GM19351 (cell line): ENCODE measurements at regions not wholly inside any gene's neighbourhood (a gene's known extent, or its start where the extent isn't known, plus 50 kb on each side); places are given as distances from the start of the nearest gene placed in this dataset.

Experiments used
- ATAC-seq: cut with Tn5 transposase; IDR thresholded peaks from one replicate; pipeline ENCODE4 v1.9.1; 2021; ENCODE audit warnings: mild to moderate bottlenecking, moderate library complexity; ENCODE audit not compliant: unreplicated experiment

DNA sequence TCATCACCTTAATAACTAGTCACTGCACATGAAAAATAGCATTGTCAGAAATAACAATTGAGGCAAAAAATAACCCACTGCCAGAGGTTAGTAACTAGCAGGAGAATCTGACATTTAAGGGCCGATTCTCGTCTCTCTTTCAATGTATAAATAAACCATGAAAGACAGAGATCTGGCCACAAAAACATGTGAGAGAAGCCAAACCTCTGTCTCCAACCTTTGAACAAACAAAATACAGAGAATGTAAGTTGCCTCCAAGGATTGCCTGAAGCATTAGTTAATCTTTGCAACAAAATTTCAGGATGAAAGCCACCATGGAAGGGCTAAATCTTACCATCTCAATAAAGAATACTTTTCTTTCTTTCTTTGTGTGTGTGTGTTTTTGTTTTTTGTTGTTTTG lies 257.4 kb upstream of the TMTC1 start:
- no peak for ATAC-seq

DNA sequence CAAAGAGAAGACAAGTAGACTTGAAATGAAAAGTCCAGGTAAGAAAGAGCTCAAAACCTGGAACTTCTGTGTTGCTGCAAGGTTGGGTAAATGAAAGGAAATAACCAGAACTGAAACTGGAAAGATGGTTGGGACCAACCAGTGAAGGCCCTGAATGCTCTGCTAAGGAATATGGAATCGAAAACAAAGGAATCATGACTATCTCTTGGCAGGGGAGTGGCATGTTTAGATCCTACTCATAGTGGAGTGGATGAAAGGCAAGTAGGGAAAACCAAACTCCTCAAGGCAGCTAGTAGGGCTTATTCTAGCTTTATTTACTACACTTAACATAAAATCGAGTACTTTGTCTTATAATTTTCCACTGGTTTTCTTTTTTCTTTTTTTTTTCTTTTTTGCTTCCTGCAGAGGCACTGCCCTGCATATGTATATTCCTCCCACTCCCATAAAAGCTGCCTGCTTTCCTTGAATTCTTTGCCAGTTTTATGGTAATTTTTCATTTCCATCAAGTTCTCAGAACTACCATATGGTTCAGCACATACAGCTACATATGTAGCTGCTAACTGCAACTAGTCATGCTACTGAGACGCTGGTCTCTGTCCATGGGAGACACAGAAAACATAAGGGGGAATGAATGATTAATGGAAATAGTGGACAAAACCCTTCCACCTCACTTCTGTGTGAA lies 247.1 kb upstream of the TMTC1 start:
- ATAC-seq, result no peak

DNA sequence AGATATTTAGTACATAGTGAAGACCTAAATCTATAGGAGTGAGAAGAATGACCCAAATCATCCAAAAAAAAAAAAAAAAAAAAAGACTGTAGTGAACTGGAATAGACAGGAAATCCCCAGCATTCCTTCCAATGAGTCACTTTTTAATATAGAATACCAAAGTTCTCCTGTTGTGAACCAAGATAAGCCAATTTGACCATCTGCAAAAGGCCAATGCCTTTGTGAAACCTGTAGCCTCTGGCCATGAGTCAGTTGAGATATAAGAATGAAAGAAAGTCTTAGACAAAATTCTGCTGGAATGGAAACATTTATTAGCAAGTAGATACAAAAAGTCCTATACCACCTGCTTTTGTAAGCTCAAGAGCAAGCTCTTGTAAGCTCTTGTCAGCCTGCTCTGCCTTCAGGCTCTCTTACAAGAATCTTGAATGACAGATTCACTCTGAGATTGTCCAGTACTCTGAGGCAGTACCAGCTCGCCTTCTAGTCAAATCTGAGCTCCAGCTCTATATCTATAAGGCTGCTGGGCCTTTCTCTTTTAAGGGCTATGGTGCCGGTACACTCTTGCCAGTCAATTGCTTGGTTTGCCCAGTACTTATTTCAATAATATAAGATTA lies 243.0 kb upstream of the TMTC1 start:
- ATAC-seq, result no peak

DNA sequence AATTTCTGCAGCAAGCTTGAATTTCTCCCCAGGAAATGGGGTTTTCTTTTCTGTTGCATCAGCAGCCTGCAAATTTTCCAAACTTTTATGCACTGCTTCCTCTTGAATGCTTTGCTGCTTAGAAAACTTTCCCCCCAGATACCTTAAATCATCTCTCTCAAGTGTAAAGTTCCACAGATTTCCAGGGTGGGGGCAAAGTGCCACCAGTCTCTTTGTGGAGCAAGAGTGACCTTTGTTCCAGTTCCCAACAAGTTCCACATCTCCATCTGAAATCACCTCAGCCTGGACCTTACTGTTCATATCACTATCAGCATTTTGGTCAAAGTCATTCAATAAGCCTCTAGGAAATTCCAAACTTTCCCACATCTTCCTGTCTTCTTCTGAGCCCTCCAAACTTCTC lies 241.6 kb upstream of the TMTC1 start:
- no peak for ATAC-seq

DNA sequence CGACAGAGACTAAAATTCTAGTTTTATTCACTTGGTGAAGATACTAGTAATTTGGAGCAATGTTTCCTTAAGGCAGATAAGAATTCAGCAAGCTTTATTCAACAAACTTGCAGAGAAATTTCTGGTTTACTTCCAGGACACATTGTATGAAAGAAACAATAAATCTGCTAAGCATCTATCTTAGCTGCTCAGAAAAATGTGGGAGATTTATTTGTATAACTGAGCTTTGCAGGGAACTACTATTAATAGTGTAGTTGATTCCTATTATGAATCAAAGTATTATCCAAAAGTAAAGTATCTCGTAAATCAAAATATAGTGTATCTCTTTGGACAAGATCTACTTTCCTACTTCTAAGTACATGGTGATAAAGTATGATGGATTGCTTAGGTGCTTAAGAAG lies 239.4 kb upstream of the TMTC1 start:
- no peak for ATAC-seq

DNA sequence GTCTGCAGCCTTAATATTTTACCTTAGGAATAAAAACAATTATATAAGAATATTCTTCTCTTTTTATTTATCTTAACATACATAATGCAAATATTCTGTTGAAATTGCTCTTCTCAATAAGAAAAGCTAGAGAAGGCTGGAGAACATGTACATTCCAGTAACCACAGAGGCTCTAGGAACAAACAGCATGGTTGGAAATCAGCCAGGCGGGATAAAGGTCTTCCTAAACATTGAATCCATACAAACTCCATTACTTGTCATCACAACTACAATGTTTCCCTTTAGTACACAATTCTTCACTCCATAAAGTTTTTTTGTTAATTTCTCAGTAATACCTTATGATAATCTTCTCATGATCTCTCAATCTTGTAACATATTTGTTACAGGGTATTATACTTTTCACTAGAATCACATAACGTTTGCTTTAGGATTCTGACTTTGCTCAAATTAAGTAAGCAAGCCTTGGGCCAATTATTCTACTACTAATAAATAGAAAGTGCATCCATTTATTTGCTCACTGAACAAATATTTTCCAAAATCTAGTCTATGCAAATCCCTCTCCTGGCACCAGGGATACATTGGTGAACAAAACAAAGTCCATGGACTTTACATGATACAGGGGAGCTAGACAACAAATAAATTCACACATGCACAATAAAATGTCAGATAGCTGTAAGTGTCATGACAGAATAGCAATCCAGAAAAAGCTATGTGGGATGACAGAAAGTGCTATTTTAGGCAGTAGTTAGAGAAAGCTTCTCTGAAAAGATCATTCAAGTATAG lies 237.5 kb upstream of the TMTC1 start:
- no peak for ATAC-seq

DNA sequence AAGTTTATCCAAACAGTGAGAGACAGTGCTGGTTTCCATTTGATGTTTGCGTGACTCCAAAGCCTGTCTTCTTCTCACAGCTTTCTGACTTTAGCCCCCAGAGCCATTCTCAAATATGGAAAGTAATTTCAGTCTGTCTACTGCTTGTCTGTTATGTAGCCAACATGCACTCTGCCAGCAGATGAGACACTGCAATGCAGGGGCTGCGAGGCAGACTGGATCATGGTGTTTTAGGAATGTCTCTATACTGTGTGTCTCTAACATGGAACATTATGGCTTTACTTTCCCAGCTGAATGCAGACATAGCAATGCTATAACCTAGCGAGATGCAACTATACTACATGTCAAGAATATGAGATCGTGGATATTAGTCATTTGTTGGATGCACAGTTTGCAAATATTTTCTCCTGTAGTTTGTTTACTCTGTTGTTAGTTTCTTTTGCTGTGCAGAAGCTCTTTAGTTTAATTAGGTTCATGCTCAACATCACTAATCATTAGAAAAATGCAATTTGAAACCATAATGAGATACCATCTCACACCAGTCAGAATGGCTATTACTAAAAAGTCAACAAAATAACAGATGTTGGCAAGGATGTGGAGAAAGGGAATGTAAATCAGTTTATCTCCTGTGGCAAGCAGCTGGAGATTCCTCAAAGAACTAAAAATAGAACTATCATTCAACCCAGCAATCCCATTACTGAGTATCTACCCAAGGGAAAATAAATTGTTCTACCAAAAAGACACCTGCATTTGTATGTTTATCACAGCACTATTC lies 235.8 kb upstream of the TMTC1 start:
- no peak for ATAC-seq

DNA sequence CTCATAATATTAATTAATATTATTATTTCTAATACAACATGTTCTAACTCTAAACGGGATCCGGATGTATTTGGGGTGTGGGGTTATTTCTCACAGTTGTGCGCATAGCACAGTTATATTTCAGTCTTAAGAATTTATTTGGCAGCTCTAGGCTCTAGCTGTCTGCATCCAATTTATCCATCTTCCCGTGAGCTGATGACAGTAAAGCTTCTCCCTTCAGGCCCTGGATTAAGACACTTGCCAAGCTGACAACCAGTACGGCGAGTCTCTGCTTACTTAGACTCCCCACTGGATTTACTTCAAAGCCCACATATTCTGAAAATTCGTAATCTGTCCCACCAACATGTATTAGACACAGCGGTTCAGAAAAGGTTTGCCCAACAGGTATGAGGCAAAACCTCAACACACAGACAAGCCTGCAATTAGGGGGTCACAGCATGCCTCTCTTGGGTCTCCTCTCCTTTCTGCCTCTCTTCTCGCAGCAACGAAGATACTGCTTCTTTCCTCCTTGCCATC lies 232.9 kb upstream of the TMTC1 start:
- ATAC-seq, result no peak

DNA sequence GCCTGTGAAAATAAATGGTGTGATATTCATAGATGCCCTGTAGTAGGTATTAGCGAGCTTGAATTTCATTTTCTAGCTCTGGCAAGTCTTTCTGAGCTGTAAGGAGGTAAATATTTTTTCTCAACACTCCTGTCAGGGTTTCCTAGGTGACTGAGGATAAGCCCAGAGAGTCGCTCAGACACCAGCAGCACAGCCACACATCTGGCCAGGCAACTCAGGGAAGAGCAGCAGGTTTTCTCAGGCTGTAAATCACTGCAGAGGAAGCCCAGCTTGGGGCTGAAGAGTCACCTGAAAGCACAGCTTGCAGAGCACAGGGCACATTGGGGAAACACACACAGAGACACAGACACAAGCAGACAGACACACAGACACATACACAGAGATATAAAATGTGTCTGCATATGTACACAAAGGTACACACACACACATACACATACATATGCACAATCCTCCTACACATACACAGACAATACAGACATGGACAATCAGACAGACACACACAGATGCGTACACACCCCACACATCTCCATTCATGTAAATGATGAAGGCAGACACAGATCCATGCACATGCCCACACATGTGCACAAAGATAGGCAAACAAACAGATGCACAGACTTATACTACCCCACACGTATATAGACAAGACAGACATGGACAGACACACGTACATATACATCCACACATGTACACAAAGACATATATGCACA lies 232.0 kb upstream of the TMTC1 start:
- ATAC-seq, result no peak

DNA sequence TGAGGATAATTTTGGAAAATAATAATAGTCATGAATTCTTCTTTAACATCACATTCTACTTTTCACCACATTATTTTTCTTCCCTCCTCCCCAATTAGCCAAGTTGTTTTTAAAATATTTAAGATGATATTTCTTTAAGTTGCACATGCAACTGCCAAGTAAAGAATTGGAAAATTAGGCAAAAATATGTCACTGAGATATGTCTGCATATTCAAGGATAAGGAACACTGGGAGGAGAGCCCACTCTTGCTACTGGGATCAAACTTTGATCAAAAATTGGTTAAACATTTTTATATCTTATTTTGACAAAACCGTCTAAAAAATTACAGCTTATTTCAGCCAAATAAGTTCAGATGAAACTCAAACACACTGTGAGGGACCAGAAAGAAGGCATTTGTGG lies 231.2 kb upstream of the TMTC1 start:
- ATAC-seq, result no peak

DNA sequence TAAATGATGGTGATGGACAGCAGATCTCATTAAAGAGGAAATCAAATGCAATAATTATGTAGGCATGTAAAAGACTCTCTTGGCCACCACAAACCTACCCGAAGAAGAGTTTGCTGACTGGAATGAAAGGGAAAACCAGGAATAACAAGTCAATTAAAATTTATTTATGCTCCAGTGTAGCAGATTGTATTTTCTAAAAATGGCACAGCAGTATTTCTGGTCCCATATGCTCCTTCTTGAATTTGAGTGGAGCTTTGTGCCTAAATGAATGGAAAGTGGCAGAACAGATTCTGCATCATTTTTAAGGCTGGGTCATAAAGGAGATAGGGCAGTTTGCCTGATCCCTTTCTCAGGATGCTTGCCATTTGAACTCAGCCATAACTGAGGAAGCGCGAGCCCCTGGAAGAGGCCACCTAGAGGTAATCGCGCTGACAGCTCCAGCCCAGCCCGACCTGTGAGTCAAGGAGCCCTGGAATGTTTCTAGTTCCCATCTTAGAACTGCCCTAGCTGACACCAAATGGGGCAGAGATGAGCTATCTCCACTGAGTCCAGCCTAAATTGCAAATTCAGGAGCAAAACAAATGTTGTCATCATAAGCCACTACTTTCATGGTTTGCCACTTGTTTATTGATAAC lies 229.2 kb upstream of the TMTC1 start:
- ATAC-seq, result no peak

DNA sequence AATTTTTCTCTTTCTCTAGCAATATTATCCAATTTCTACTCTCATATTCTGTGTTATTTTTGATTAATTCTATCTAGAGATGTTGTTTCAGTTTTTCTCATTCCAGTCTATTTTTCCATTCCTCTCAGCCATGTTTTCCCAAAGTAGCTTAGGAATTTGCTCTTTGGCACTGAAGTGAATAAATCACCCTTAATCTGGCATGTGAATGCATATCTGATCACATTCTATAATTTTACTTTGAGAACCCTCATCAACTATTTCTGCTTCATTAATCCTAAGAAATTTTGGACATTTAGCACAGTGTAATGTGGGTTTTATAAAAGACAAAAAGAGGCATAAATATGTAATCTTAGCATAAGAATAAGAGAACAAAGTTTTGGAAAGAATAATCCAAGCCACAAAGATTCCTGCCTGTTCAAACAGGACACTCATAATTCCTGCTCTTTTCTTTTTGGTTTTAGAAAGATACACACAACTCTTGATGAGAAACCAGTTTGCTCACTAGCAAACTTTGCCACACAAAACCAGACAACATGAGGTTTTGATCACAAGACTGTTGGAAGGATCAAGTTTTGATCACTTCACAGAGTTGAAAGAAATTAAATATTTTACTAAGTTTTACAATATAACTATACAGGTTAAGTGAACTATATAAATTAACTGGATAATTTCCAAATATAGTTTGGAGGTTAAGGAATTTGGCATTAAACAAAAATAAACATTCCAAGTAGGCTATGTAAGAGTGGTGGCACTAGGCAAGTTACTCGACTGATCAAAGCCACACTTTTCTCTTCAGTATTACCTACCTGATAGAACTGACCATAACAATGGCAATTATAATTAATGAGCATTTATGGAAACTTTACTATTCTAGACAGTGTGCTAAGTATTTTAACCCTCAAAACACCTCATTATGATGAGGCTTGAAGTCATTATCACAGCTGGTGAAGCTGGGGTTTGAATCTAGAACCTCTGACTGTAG lies 226.6 kb upstream of the TMTC1 start:
- ATAC-seq, result no peak

DNA sequence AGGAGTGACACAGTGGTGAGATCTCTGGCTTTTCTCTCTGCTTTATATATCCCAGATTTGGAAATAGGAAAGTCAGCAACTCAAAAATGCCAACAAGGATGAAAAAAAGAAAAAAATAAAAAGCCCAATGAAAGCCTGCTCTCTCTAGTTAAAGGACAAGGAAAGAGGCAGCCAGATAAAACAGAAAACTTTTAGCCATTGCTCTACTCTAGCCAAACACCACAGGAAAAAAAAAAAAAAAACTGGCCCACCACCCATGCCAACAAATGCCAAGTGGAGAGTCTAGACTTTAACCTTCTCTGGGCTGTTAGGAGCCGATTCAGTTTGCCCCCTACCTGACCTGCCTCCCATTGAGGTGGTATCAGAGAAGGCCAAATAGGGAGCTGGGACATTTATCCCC lies 222.3 kb upstream of the TMTC1 start:
- ATAC-seq, result no peak

DNA sequence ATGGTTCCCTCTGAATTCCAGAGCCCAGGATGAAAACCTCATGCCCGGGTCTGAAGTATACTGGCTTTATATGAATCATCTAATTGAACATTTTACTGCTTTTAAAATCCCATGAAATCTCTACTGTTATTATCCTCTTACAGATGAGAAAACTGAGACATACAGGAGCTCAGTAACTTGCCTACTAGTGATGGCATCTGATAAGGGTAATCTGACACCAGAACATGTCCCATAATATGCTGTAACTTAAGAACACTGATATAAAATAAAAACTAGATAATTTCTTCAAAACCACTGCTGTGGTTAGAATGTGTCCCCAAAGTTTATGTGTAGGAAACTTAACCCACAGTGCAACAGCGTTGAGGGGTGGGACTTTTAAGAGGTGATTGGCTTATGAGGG lies 219.6 kb upstream of the TMTC1 start:
- ATAC-seq, result no peak

DNA sequence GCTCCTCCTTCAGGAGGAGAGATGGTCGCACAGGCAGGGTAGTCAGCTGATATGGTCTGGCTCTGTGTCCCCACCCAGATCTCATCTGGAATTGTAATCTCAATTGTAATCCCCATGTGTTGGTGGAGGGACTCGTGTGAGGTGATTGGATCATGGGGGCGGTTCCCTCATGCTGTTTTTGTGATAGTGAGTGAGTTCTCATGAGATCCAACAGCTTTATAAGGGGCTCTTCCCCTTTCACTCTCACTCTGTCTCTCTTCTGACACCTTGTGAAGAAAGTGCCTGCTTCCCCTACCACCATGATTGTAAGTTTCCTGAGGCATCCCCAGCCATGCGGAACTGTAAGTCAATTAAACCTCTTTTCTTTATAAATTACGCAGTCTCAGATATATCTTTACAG lies 218.9 kb upstream of the TMTC1 start:
- ATAC-seq, result no peak

DNA sequence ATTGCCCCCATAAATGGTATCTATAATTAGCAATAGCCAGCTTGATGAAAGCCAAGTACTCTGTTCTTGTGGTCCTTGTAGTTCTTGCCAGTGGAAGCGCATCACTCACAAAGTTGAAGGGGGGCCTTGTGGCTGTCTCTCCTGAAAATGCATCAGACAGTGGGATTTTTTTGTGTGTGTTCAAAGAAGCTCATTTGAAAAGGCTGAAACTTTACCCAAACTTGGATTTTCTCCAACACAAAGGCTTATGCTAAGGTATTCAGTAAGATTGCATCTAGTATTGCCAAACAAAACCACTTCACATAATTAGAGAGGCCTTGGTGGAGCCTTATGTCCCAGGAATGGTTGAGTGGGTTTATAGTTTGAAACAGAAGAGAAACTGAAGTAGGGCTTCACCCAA lies 216.7 kb upstream of the TMTC1 start:
- ATAC-seq, result no peak

DNA sequence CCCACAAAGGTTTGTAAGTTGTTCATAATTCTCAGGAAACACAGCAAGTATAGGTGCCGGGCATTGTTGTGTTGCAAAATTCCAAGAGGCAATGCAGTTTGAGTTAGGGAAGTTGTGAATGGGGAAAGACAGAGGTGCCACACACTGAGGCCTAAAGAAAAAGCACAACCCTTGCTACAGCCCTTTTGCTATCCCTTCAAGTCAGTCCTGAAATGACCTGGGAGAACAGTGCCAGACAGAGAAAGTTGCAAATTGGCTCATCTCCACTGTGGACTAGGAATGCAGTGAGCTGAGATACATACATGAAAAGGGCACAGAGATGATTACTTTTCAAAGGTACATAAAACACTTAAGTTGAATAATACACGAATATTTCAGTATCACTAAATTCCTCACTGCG lies 213.3 kb upstream of the TMTC1 start:
- no peak for ATAC-seq

DNA sequence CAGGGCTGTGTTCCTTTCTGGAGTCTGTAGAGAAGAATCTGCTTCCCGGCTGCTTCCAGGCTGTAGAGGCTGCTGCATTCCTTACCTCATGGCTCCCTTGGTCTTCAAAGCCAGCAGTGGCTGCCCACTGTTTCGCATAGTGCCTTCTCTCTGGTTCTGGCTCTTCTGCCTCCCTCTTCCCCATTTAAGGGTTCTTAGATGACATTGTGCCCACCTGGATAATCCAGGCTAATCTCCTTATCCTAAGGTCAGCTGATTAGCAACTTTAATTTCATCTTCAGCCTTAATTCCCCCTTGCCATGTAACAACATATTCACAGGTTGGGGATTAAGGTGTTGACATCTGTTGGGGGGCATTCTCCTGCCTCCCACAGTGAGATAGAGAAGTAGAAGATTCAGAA lies 208.6 kb upstream of the TMTC1 start:
- ATAC-seq, result no peak

DNA sequence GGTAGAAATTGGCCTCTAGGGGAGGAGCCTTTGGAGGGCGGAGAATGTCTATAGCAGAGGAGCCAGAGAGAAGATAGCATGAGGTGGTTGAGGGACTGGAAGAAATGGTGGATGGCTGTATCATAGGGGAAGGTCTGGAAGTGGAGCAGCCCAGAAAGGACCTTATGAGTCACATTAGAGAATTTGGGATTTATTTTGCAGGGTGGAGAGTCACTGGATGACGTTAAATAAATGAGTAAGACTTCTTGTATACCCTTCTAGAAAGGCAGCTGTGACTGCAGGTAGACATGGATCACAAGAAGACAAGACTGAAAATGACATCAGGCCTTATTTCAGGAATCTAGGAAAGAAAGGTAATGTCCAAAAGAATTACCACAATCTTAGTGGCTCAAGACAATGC lies 208.2 kb upstream of the TMTC1 start:
- ATAC-seq, result no peak
